Right lobe of liver (tissue), 6 donors: ENCODE measurements at regions not wholly inside any gene's neighbourhood (a gene's known extent, or its start where the extent isn't known, plus 50 kb on each side); places are given as distances from the start of the nearest gene placed in this dataset.

Experiments used
- ATAC-seq, 4 donors: fragments of 200-7000 bp; cut with Tn5 transposase; one replicate each; pipeline ENCODE4 v1.9.1; 2020; ENCODE audit warnings: mild to moderate bottlenecking in 4 of 4, moderate library complexity in 4 of 4
- DNase-seq, 3 donors: peaks; one replicate each; pipeline ENCODE4 v3.0.0-alpha.2; 2020
- H3K27ac ChIP-seq, 3 donors: fragments of 200-600 bp; one replicate each; pipeline ENCODE4 v1.8.0; 2022
- H3K27me3 ChIP-seq, 2 donors: fragments of 200-600 bp; one replicate each; pipeline ENCODE4 v1.8.0; 2022
- H3K36me3 ChIP-seq, 4 donors: fragments of 200-600 bp; sonication (generic) in 1 of 4; one replicate each; pipeline versions ENCODE4 v1.5.1 to v1.8.0; 2017 to 2022; ENCODE audit warnings: control low read depth in 1 of 4
- H3K4me1 ChIP-seq, 4 donors: fragments of 200-600 bp; sonication (generic) in 1 of 4; one replicate each; pipeline versions ENCODE4 v1.5.1 to v1.8.0; 2017 to 2022; ENCODE audit warnings: control low read depth in 1 of 4
- H3K4me3 ChIP-seq, 3 donors: fragments of 200-600 bp; one replicate each; pipeline ENCODE4 v1.8.0; 2022
- H3K9me3 ChIP-seq, 4 donors: fragments of 200-600 bp; sonication (generic) in 1 of 4; one replicate each; pipeline versions ENCODE4 v1.5.1 to v1.8.0; 2017 to 2022; ENCODE audit warnings: control low read depth in 1 of 4
- CTCF ChIP-seq, 4 donors: fragments of 200-600 bp in 3 of 4; fragments of 450-650 bp in 1 of 4; IDR thresholded peaks; one replicate each; pipeline versions ENCODE4 v1.5.1 to v1.8.0; 2016 to 2022; ENCODE audit warnings: antibody characterized with exemption in 4 of 4, mild to moderate bottlenecking in 2 of 4
- POLR2A ChIP-seq: fragments of 450-650 bp; IDR thresholded peaks from one replicate; pipeline ENCODE4 v1.6.1; 2017; ENCODE audit warnings: antibody characterized with exemption, mild to moderate bottlenecking
- WGBS: methylation state at CpG from one replicate; pipeline ENCODE4 v1.1.6; 2018; ENCODE audit warnings: low coverage, low lambda C conversion rate; ENCODE audit not compliant: insufficient coverage; ENCODE audit errors: missing lambda C conversion rate; 5-methylcytosine and 5-hydroxymethylcytosine counted together
- intact Hi-C, 2 donors: fragments of 100-400 bp; cut with DNase I; formaldehyde crosslinking; loops; one replicate each; pipeline versions ENCODE4 v1.11.2 to v1.14.1; 2022
- donor health status: DM: no; HTN: yes; CAD: no.
- donor health status: DM: no; HTN: no; CAD: no.
- donor health status: DM: no; HTN: no; CAD: no.
- donor health status: DM: no; HTN: yes; CAD: no.
- donor health status: DM: no; HTN: yes; CAD: no.

GRCh38 chr3:83802801-83803200 lies 1156.0 kb upstream of the CADM2 start:
- intact Hi-C loops, result no loop called here
- H3K9me3 ChIP-seq, result no peaks in the 10 kb centered on the region
- H3K4me1 ChIP-seq, result no peaks in the 10 kb centered on the region
- ATAC-seq (no peak), DNase-seq (no peak)
- no peak overlapping the region for H3K4me3 ChIP-seq
- H3K27ac ChIP-seq, result no peak overlapping the region
- H3K27me3 ChIP-seq, result no peaks in the 10 kb centered on the region
- no peaks in the 10 kb centered on the region for H3K36me3 ChIP-seq
- TF ChIP-seq POLR2A (no peak), CTCF (IDR thresholded peaks at IDR 0.05) (no peak)
- WGBS, result 57% methylated on average over 2 of the region's 2 CpGs

GRCh38 chr3:83807511-83807910 lies 1151.3 kb upstream of the CADM2 start:
- 69% methylated on average over 3 of the region's 3 CpGs for WGBS
- DNase-seq (no peak), ATAC-seq (no peak)
- Histone ChIP-seq H3K9me3 (no peaks in the 10 kb centered on the region), H3K27ac (no peak overlapping the region), H3K27me3 (no peaks in the 10 kb centered on the region), H3K4me3 (no peak overlapping the region), H3K36me3 (no peaks in the 10 kb centered on the region), H3K4me1 (no peaks in the 10 kb centered on the region)
- TF ChIP-seq CTCF (IDR thresholded peaks at IDR 0.05), result no peak
- TF ChIP-seq POLR2A, result no peak
- intact Hi-C loops, result no loop called here

GRCh38 chr3:83813176-83813575 lies 1145.6 kb upstream of the CADM2 start:
- no peak for DNase-seq
- ATAC-seq, result peak in 1 of 4 donors; percentile 22
- TF ChIP-seq CTCF (IDR thresholded peaks at IDR 0.05), result no peak
- no peak for TF ChIP-seq POLR2A
- Histone ChIP-seq H3K27me3 (no peaks in the 10 kb centered on the region), H3K9me3 (no peaks in the 10 kb centered on the region), H3K4me3 (no peak overlapping the region), H3K4me1 (no peaks in the 10 kb centered on the region), H3K36me3 (no peaks in the 10 kb centered on the region), H3K27ac (no peak overlapping the region)
- WGBS, result 50% methylated on average over 2 of the region's 3 CpGs
- intact Hi-C loops, result no loop called here

GRCh38 chr3:83816653-83817052 lies 1142.1 kb upstream of the CADM2 start:
- WGBS, result 77% methylated on average over 1 of the region's 1 CpG
- no peak overlapping the region for H3K27ac ChIP-seq
- no peaks in the 10 kb centered on the region for H3K9me3 ChIP-seq
- H3K36me3 ChIP-seq, result no peaks in the 10 kb centered on the region
- ATAC-seq (no peak), DNase-seq (no peak)
- TF ChIP-seq CTCF (IDR thresholded peaks at IDR 0.05) (no peak), POLR2A (no peak)
- no peaks in the 10 kb centered on the region for H3K4me1 ChIP-seq
- intact Hi-C loops, result no loop called here
- no peak overlapping the region for H3K4me3 ChIP-seq
- H3K27me3 ChIP-seq, result no peaks in the 10 kb centered on the region

- Histone ChIP-seq H3K36me3 (no peaks in the 10 kb centered on the region), H3K27ac (no peak overlapping the region), H3K4me3 (no peak overlapping the region), H3K27me3 (no peaks in the 10 kb centered on the region), H3K4me1 (no peaks in the 10 kb centered on the region), H3K9me3 (no peaks in the 10 kb centered on the region)
- WGBS, result 70% methylated on average over 8 of the region's 8 CpGs
- intact Hi-C loops, result no loop called here
- ATAC-seq (no peak), DNase-seq (no peak)
- TF ChIP-seq CTCF (IDR thresholded peaks at IDR 0.05) (no peak), POLR2A (no peak)
Observed at GRCh38 chr3:83821506-83821905, 1137.3 kb upstream of the CADM2 start.
